Body of pancreas (tissue), 4 donors: ENCODE measurements at regions not wholly inside any gene's neighbourhood (a gene's known extent, or its start where the extent isn't known, plus 50 kb on each side); places are given as distances from the start of the nearest gene placed in this dataset.
A peak's percentile ranks its signal among the peaks of the same experiment; 100 is the strongest.

Source experiments
- ATAC-seq: fragments of 150-250 bp; one replicate; pipeline ENCODE4 v1.9.1; 2016
- DNase-seq, 4 donors: peaks; one replicate each; pipeline ENCODE4 v3.0.0-alpha.2; 2019
- H3K27ac ChIP-seq, 4 donors: fragments of 200-600 bp; sonication (generic); 1 replicate in 3 of 4; 2 replicates in 1 of 4; pipeline versions ENCODE4 v1.5.1 to v1.6.1; 2016 to 2019; ENCODE audit warnings: mild to moderate bottlenecking in 1 of 4, mixed read lengths in 1 of 4, moderate library complexity in 1 of 4
- H3K27me3 ChIP-seq, 2 donors: fragments of 200-600 bp; sonication (generic); one replicate each; pipeline ENCODE4 v1.6.0; 2016; ENCODE audit warnings: mild to moderate bottlenecking in 1 of 2
- H3K36me3 ChIP-seq, 2 donors: fragments of 200-600 bp; sonication (generic); replicated peaks in 1 of 2; 2 replicates each; pipeline ENCODE4 v1.5.1; 2016; ENCODE audit warnings: low read depth in 2 of 2; ENCODE audit not compliant: insufficient read depth in 1 of 2
- H3K4me1 ChIP-seq: fragments of 200-600 bp; sonication (generic); one replicate; pipeline ENCODE4 v1.6.0; 2016
- H3K4me3 ChIP-seq, 2 donors: fragments of 200-600 bp; sonication (generic); 1 replicate in 1 of 2; 2 replicates in 1 of 2; pipeline ENCODE4 v1.5.1; 2016 to 2019
- H3K9me3 ChIP-seq, 3 donors: fragments of 200-600 bp; sonication (generic); 1 replicate in 2 of 3; 2 replicates in 1 of 3; pipeline ENCODE4 v1.5.1; 2016
- CTCF ChIP-seq, 7 experiments: fragments of 450-650 bp in 4 of 7; fragments of 200-600 bp in 3 of 7; sonication (generic) in 3 of 7; IDR thresholded peaks; one replicate each; pipeline ENCODE4 v1.5.1; 2016 to 2019; ENCODE audit warnings: antibody characterized with exemption in 7 of 7
- POLR2A ChIP-seq, 3 donors: fragments of 450-650 bp; IDR thresholded peaks; one replicate each; pipeline ENCODE4 v1.6.1; 2016; ENCODE audit warnings: antibody characterized with exemption in 3 of 3, mild to moderate bottlenecking in 2 of 3
- WGBS, 2 donors: methylation state at CpG; one replicate each; pipeline ENCODE4 v1.1.5; 2017; 5-methylcytosine and 5-hydroxymethylcytosine counted together
- intact Hi-C: fragments of 100-400 bp; cut with DNase I; formaldehyde crosslinking; loops from one replicate; pipeline ENCODE4 v1.15.1; 2023

- Histone ChIP-seq H3K36me3 (no peaks in the 10 kb centered on the region), H3K9me3 (no peaks in the 10 kb centered on the region), H3K4me1 (peaks cover 39% of the 10 kb centered on the region), H3K27me3 (no peaks in the 10 kb centered on the region), H3K27ac (no peak overlapping the region), H3K4me3 (no peak overlapping the region)
- ATAC-seq (no peak), DNase-seq (no peak)
- 86 to 95% methylated on average over 9 of the region's 9 CpGs for WGBS, 2 donors
- intact Hi-C loops, result no loop called here
- TF ChIP-seq POLR2A (IDR thresholded peaks at IDR 0.05), result no peak
- TF ChIP-seq CTCF (IDR thresholded peaks at IDR 0.05), result no peak
Measured at GRCh38 chr10:44049301-44050015, 335.4 kb downstream of the CXCL12 start.

GRCh38 chr10:44047361-44047760, 337.5 kb downstream of the CXCL12 start:
- TF ChIP-seq POLR2A (IDR thresholded peaks at IDR 0.05) (no peak), CTCF (IDR thresholded peaks at IDR 0.05) (no peak)
- Histone ChIP-seq H3K9me3 (no peaks in the 10 kb centered on the region), H3K4me3 (no peak overlapping the region), H3K4me1 (peaks cover 37% of the 10 kb centered on the region), H3K36me3 (no peaks in the 10 kb centered on the region), H3K27ac (peak overlapping the region in 1 of 4 donors; percentile 59), H3K27me3 (no peaks in the 10 kb centered on the region)
- no peak for DNase-seq
- intact Hi-C loops, result no loop called here
- 62 to 66% methylated on average over 12 of the region's 12 CpGs for WGBS, 2 donors
- ATAC-seq, result no peak

- ATAC-seq (peak; percentile 82), DNase-seq (peak; percentile 43 to 75 (median 64))
Measured at GRCh38 chr10:44046605-44047004, 338.3 kb downstream of the CXCL12 start.

GRCh38 chr10:44045020-44045419, 339.9 kb downstream of the CXCL12 start:
- intact Hi-C loops, result no loop called here
- DNase-seq, result no peak

More at GRCh38 chr10:44046605-44047004, 338.3 kb downstream of the CXCL12 start:
- Histone ChIP-seq H3K9me3 (no peaks in the 10 kb centered on the region), H3K4me1 (peaks cover 30% of the 10 kb centered on the region), H3K27me3 (no peaks in the 10 kb centered on the region), H3K36me3 (no peaks in the 10 kb centered on the region), H3K4me3 (no peak overlapping the region), H3K27ac (peak overlapping the region; percentile 27 to 62 (median 52))
- 38 to 52% methylated on average over 5 of the region's 5 CpGs for WGBS, 2 donors
- intact Hi-C loops, result no loop called here
- TF ChIP-seq CTCF (IDR thresholded peaks at IDR 0.05), result peak in 4 of 7 experiments; percentile 33 to 51 (median 40)
- no peak for TF ChIP-seq POLR2A (IDR thresholded peaks at IDR 0.05)

More at GRCh38 chr10:44045020-44045419, 339.9 kb downstream of the CXCL12 start:
- H3K27ac ChIP-seq, result no peak overlapping the region
- H3K4me1 ChIP-seq, result peaks cover 15% of the 10 kb centered on the region
- TF ChIP-seq CTCF (IDR thresholded peaks at IDR 0.05), result no peak
- TF ChIP-seq POLR2A (IDR thresholded peaks at IDR 0.05), result no peak
- no peaks in the 10 kb centered on the region for H3K36me3 ChIP-seq
- H3K4me3 ChIP-seq, result no peak overlapping the region
- H3K9me3 ChIP-seq, result no peaks in the 10 kb centered on the region
- 73 to 97% methylated on average over 6 of the region's 6 CpGs for WGBS, 2 donors
- H3K27me3 ChIP-seq, result no peaks in the 10 kb centered on the region
- no peak for ATAC-seq
